T-cell (primary cell): ENCODE measurements at regions not wholly inside any gene's neighbourhood (a gene's known extent, or its start where the extent isn't known, plus 50 kb on each side); places are given as distances from the start of the nearest gene placed in this dataset.
"Not testable (repeated sequence)": the region's sequence is repeated elsewhere in the genome, so short reads cannot be mapped to it uniquely, and the experiment has no call there.

Experiments used
- ATAC-seq, 4 experiments: fragments of 200-7000 bp in 3 of 4; fragments of 150-1000 bp in 1 of 4; cut with Tn5 transposase; replicated peaks in 1 of 4; 1 replicate in 3 of 4; 2 replicates in 1 of 4; pipeline ENCODE4 v1.10.0; 2021; ENCODE audit warnings: moderate library complexity in 3 of 4, mild to moderate bottlenecking in 2 of 4, moderate number of reproducible peaks in 1 of 4
- CTCF ChIA-PET, 2 donors: fragments of 300-600 bp; sonication (Branson Sonifier 250); formaldehyde crosslinking; loops; one replicate each; lab custom pipeline; 2022; ENCODE audit warnings: antibody characterized with exemption in 2 of 2; lab: Charles Lee
- POLR2A ChIA-PET, 2 donors: fragments of 300-600 bp; sonication (Branson Sonifier 250); formaldehyde crosslinking; loops; one replicate each; lab custom pipeline; 2022; ENCODE audit warnings: antibody characterized with exemption in 2 of 2; lab: Charles Lee
- DNase-seq, 35 experiments: peaks; one replicate each; pipeline versions ENCODE4 v3.0.0 to v3.0.0-alpha.2; 2013 to 2023
- H3K27ac ChIP-seq: one replicate; pipeline ENCODE4 v1.5.1; 2013; ENCODE audit warnings: low read length
- H3K27me3 ChIP-seq, 2 experiments: replicated peaks in 1 of 2; 1 replicate in 1 of 2; 2 replicates in 1 of 2; pipeline versions ENCODE4 v1.6.1 to v1.7.0; 2013; ENCODE audit warnings: low read length in 1 of 2, mixed read lengths in 1 of 2; ENCODE audit not compliant: control insufficient read depth in 2 of 2, insufficient read depth in 2 of 2; ENCODE audit errors: extremely low read depth in 1 of 2
- H3K36me3 ChIP-seq, 2 donors: 1 replicate in 1 of 2; 2 replicates in 1 of 2; pipeline versions ENCODE4 v1.6.1 to v1.7.0; 2013; ENCODE audit warnings: low read length in 1 of 2; ENCODE audit not compliant: control insufficient read depth in 2 of 2, insufficient read depth in 1 of 2; ENCODE audit errors: extremely low read depth in 1 of 2
- H3K4me1 ChIP-seq, 2 experiments: 1 replicate in 1 of 2; 2 replicates in 1 of 2; pipeline versions ENCODE4 v1.6.1 to v1.7.0; 2013; ENCODE audit warnings: low read length in 2 of 2, mixed read lengths in 1 of 2; ENCODE audit not compliant: insufficient read depth in 2 of 2, control insufficient read depth in 1 of 2; ENCODE audit errors: extremely low read depth in 1 of 2
- H3K4me3 ChIP-seq, 2 donors: 1 replicate in 1 of 2; 2 replicates in 1 of 2; pipeline versions ENCODE4 v1.5.1 to v1.7.0; 2013; ENCODE audit warnings: mild to moderate bottlenecking in 2 of 2, low read length in 1 of 2, moderate library complexity in 1 of 2; ENCODE audit not compliant: control insufficient read depth in 1 of 2; ENCODE audit errors: extremely low read depth in 1 of 2
- H3K9me3 ChIP-seq: 2 replicates; pipeline ENCODE4 v1.7.0; 2013
- H3K27ac Mint-ChIP-seq, 2 donors: one replicate each; pipeline ENCODE4 v1.8.0; 2020 to 2021; ENCODE audit warnings: mild to moderate bottlenecking in 2 of 2, mixed read lengths in 2 of 2
- H3K27me3 Mint-ChIP-seq, 2 donors: one replicate each; pipeline ENCODE4 v1.8.0; 2021 to 2022; ENCODE audit warnings: mixed read lengths in 2 of 2
- H3K36me3 Mint-ChIP-seq: one replicate; pipeline ENCODE4 v1.8.0; 2021; ENCODE audit warnings: mixed read lengths
- H3K4me1 Mint-ChIP-seq, 3 donors: one replicate each; pipeline ENCODE4 v1.8.0; 2020 to 2022; ENCODE audit warnings: mixed read lengths in 3 of 3, mild to moderate bottlenecking in 1 of 3
- H3K4me3 Mint-ChIP-seq, 3 donors: one replicate each; pipeline ENCODE4 v1.8.0; 2020 to 2022; ENCODE audit warnings: mild to moderate bottlenecking in 3 of 3, mixed read lengths in 3 of 3, moderate library complexity in 3 of 3
- H3K9me3 Mint-ChIP-seq, 3 donors: one replicate each; pipeline ENCODE4 v1.8.0; 2020 to 2022; ENCODE audit warnings: mixed read lengths in 3 of 3
- WGBS: methylation state at CpG from one replicate; pipeline ENCODE4 v1.1.5; 2013; ENCODE audit warnings: missing lambda C conversion rate; ENCODE audit not compliant: insufficient coverage; 5-methylcytosine and 5-hydroxymethylcytosine counted together

DNA sequence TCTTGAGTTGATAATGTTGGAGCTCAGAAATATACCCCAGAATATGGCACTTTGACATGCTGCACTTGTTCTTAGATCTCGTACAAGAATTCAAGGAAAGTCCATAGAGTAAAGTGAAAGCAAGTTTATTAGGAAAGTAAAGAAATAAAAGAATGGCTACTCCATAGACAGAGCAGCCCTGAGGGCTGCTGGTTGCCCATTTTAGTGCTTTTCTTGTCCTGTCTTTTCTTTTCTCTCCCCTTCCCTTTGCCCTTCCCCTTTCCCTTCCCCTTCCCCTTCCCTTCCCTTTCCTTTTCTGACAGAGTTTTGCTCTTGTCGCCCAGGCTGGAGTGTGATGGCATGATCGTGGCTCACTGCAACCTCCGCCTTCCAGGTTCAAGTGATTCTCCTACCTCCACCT, 283.4 kb upstream of the SEMA6A start:
- DNase-seq, H3K36me3 Mint-ChIP-seq, H3K9me3 Mint-ChIP-seq, H3K4me1 ChIP-seq, H3K4me3 ChIP-seq, H3K27me3 ChIP-seq, H3K36me3 ChIP-seq, H3K4me1 Mint-ChIP-seq, H3K27ac Mint-ChIP-seq, CTCF ChIA-PET, ATAC-seq, H3K27ac ChIP-seq, H3K9me3 ChIP-seq, POLR2A ChIA-PET, H3K4me3 Mint-ChIP-seq, H3K27me3 Mint-ChIP-seq: not testable (repeated sequence)
- WGBS, result no CpG with 5 or more reads among the region's 4 CpGs

DNA sequence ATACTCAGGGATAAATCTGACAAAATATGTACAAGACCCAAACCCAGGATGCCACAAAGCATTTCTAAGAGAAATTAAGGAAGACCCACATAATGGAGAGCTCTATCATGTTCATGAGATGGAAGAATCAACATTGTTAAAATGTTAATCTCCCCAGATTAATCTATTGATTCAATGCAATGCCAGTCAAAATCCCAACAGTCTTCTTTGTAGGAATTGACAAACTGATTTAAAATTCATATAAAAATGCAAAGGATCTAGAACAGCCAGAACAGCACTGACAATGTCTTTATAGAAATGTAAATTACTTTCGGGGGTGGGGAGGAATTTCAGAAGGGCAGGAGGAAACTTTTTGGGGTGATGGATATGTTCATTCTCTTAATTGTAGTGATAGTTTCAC, 281.6 kb upstream of the SEMA6A start:
- no peak overlapping the region for H3K27ac ChIP-seq
- Mint-ChIP-seq H3K4me3 (no peak overlapping the region), H3K36me3 (no peaks in the 10 kb centered on the region), H3K9me3 (no peaks in the 10 kb centered on the region), H3K27ac (no peak overlapping the region), H3K27me3 (no peaks in the 10 kb centered on the region), H3K4me1 (no peaks in the 10 kb centered on the region)
- no peaks in the 10 kb centered on the region for H3K9me3 ChIP-seq
- H3K4me1 ChIP-seq, result peaks cover 0 to 5% of the 10 kb centered on the region in 2 experiments
- ChIA-PET POLR2A (interaction anchor here in 1 of 2 donors (0.5 kb wide), 1 partner anchor 523 kb away, joined by 5 read pairs; no protein-coding TSS in a partner anchor), CTCF (no interaction called here)
- no peak overlapping the region for H3K4me3 ChIP-seq
- WGBS, result no CpG with 5 or more reads among the region's 1 CpG
- no peak for ATAC-seq
- DNase-seq, result no peak
- no peaks in the 10 kb centered on the region for H3K27me3 ChIP-seq
- no peaks in the 10 kb centered on the region for H3K36me3 ChIP-seq

DNA sequence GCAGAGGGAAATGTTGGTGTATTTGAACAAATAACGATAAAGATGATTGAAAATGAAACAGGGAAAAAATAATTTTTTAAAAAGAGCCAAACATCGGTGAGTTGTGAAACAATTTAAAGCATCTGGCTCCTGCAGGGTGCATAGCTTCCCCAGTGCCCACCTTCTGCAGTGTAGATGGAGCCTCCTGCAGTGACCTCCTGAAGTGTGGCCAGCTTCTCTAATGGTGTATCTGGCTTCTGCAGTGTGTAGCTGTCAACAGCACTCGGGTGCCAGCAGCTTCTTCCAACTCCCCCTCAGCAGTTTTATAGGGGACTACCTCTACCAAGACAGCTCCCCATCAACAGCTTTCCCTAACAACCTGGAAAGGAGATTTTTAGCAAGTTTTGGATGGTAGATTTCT, 279.4 kb upstream of the SEMA6A start:
- 100% methylated on average over 2 of the region's 3 CpGs for WGBS
- Mint-ChIP-seq H3K4me1 (no peaks in the 10 kb centered on the region), H3K27ac (no peak overlapping the region), H3K27me3 (no peaks in the 10 kb centered on the region), H3K36me3 (no peaks in the 10 kb centered on the region), H3K9me3 (no peaks in the 10 kb centered on the region), H3K4me3 (no peak overlapping the region)
- Histone ChIP-seq H3K9me3 (no peaks in the 10 kb centered on the region), H3K4me1 (peaks cover 0 to 4% of the 10 kb centered on the region in 2 experiments), H3K27me3 (no peaks in the 10 kb centered on the region), H3K4me3 (no peak overlapping the region), H3K27ac (no peak overlapping the region), H3K36me3 (no peaks in the 10 kb centered on the region)
- ChIA-PET POLR2A (interaction anchor here in 1 of 2 donors (0.6 kb wide), 1 partner anchor 8 kb away, joined by 6 read pairs; no protein-coding TSS in a partner anchor), CTCF (no interaction called here)
- no peak for ATAC-seq
- DNase-seq, result no peak

DNA sequence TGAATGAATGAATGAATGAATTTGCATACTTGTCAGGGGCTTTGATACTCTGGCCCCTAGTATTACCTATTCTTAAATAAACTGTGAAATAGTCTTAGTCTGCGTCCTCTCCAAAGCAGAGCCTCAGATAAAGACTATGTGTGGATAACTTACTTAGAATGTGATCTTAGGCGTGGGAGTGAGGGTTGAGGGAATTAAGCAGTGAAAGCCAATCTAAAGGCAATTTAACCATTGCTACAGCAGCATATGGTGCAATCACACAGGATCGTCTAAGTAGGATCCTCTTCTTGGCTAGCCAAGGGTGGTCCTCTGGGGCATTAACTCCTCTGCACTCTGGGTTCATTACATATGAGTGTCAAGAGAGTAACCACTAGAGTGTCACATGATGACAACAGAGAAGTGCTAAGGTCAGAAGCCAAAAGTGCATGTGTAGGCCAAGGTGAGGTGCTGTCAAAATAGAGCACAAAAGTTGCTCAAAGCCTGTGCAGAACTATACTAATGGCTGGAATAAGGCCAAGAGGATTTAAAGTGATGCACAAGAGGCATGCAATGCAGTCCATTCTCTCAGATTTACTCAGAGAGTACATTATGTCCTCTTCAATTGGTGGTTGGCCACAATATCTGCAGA, 274.4 kb upstream of the SEMA6A start:
- no peak overlapping the region for H3K27ac ChIP-seq
- ChIA-PET CTCF (no interaction called here), POLR2A (no interaction called here)
- H3K4me3 ChIP-seq, result no peak overlapping the region
- no peaks in the 10 kb centered on the region for H3K36me3 ChIP-seq
- no peak overlapping the region for H3K27ac Mint-ChIP-seq
- no peaks in the 10 kb centered on the region for H3K27me3 Mint-ChIP-seq
- peaks cover 0 to 9% (median 0%) of the 10 kb centered on the region in 3 donors for H3K9me3 Mint-ChIP-seq
- 100% methylated on average over 1 of the region's 3 CpGs for WGBS
- no peaks in the 10 kb centered on the region for H3K9me3 ChIP-seq
- no peaks in the 10 kb centered on the region for H3K36me3 Mint-ChIP-seq
- no peaks in the 10 kb centered on the region for H3K4me1 Mint-ChIP-seq
- no peaks in the 10 kb centered on the region for H3K27me3 ChIP-seq
- no peaks in the 10 kb centered on the region for H3K4me1 ChIP-seq
- H3K4me3 Mint-ChIP-seq, result no peak overlapping the region
- DNase-seq, result no peak
- ATAC-seq, result no peak

DNA sequence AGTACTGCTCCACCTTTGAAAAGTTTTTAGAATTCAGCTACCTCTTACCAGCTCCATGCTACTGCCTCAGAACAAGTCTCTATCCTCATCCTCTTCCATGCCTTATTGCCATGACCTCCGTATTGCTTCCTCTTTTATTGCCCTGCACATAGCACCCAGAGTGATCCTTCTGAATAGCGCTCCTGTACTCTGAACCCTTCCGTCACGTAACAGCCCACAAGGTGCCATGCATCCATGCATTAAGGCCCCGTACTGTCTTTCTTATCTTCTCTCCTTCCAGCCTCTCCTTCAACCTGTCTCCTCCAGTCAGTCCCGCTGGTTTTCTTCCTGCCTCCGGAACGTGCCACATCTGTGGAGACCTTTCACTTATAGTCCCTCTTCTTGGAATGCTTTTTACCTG, 273.3 kb upstream of the SEMA6A start:
- ChIA-PET POLR2A (no interaction called here), CTCF (no interaction called here)
- WGBS, result 93% methylated on average over 8 of the region's 8 CpGs
- no peaks in the 10 kb centered on the region for H3K36me3 ChIP-seq
- H3K27me3 Mint-ChIP-seq, result no peaks in the 10 kb centered on the region
- H3K4me3 Mint-ChIP-seq, result no peak overlapping the region
- no peak overlapping the region for H3K27ac ChIP-seq
- H3K36me3 Mint-ChIP-seq, result no peaks in the 10 kb centered on the region
- H3K27me3 ChIP-seq, result no peaks in the 10 kb centered on the region
- ATAC-seq (no peak), DNase-seq (no peak)
- no peaks in the 10 kb centered on the region for H3K9me3 ChIP-seq
- H3K9me3 Mint-ChIP-seq, result peaks cover 0 to 9% (median 0%) of the 10 kb centered on the region in 3 donors
- no peaks in the 10 kb centered on the region for H3K4me1 Mint-ChIP-seq
- no peaks in the 10 kb centered on the region for H3K4me1 ChIP-seq
- no peak overlapping the region for H3K27ac Mint-ChIP-seq
- H3K4me3 ChIP-seq, result no peak overlapping the region

DNA sequence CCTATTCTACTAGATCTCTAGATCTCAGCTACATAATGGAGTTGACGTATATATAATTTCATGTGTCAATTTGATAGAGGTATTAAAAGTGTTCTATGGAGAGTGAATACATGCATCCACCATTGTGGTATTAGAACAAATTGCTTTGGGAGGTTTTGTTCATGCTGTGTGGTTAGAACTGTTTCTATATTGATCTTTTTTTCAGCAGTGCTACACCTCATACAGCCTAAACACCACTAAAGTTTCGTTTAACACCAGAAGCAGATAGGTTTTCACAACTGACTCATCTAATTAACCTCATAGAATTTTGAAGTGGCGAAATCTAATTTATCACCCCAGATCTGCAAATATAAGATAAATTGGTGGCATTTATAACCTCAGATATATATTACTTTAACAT, 269.4 kb upstream of the SEMA6A start:
- no peak for DNase-seq
- no peaks in the 10 kb centered on the region for H3K4me1 Mint-ChIP-seq
- Histone ChIP-seq H3K4me1 (no peaks in the 10 kb centered on the region), H3K27ac (no peak overlapping the region), H3K27me3 (no peaks in the 10 kb centered on the region), H3K4me3 (no peak overlapping the region), H3K9me3 (no peaks in the 10 kb centered on the region), H3K36me3 (no peaks in the 10 kb centered on the region)
- no peak overlapping the region for H3K27ac Mint-ChIP-seq
- no peak overlapping the region for H3K4me3 Mint-ChIP-seq
- peaks cover 0 to 9% (median 3%) of the 10 kb centered on the region in 3 donors for H3K9me3 Mint-ChIP-seq
- no CpG with 5 or more reads among the region's 3 CpGs for WGBS
- H3K36me3 Mint-ChIP-seq, result no peaks in the 10 kb centered on the region
- no peak for ATAC-seq
- H3K27me3 Mint-ChIP-seq, result no peaks in the 10 kb centered on the region
- CTCF ChIA-PET, result no interaction called here
- POLR2A ChIA-PET, result no interaction called here
